Loucy (cell line): ENCODE measurements at regions not wholly inside any gene's neighbourhood (a gene's known extent, or its start where the extent isn't known, plus 50 kb on each side); places are given as distances from the start of the nearest gene placed in this dataset.
"Not testable (repeated sequence)": the region's sequence is repeated elsewhere in the genome, so short reads cannot be mapped to it uniquely, and the experiment has no call there.

Experiments used
- CTCF ChIP-seq: fragments of 200-600 bp; sonication (generic); conservative IDR thresholded peaks from 2 replicates; pipeline ENCODE4 v1.5.1; 2014; ENCODE audit warnings: mild to moderate bottlenecking, antibody characterized with exemption, low read length
- EZH2phosphoT487 ChIP-seq: fragments of 200-600 bp; IDR thresholded peaks from 2 replicates; pipeline ENCODE4 v1.6.1; 2018; ENCODE audit warnings: antibody characterized with exemption, mild to moderate bottlenecking, moderate library complexity, borderline replicate concordance

- TF ChIP-seq CTCF, EZH2phosphoT487: not testable (repeated sequence)
Measured at GRCh38 chr1:199626228-199626627, 401.3 kb upstream of the NR5A2 start.
